NCI-H128 (cell line): ENCODE measurements at regions not wholly inside any gene's neighbourhood (a gene's known extent, or its start where the extent isn't known, plus 50 kb on each side); places are given as distances from the start of the nearest gene placed in this dataset.

Experiments
- DNase-seq: peaks from one replicate; lab custom pipeline; 2025; ENCODE audit not compliant: unreplicated experiment; lab: John Stamatoyannopoulos, UW

DNA sequence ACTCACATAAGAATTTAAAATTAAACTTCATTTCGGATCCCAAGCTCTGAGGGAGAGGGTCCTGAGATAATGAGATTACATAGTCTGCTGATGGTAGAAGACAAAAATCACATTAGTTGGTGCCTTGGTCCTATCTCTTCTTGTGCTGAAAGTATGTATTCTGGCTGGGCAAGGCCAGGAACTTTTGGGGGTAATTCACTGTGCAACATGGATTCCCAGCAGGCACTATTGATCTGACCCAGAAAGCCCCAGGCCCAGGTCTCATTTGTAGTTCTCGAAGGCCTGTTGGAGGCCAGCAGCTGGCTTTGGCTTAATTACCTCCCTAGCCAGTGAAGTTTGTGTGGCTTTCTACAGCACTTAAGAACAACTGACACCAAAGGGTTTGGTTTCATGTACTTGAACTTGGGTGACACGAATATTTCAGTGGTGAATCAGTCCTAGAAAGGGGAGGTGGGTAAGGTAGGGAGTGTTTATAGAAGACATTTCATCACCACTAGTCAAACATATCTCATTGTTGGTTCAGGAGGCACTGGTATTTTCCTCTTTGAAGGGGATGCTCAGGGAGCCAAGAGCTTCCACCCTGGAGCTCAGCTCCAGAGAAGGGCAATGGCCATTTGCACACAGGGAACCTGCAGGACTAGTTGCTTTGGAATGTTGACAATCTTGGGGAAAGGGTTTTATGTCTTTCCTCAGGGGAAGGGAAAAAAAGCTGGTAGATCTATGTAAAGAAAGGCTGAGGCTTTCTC, 217.8 kb downstream of the OSR1 start:
- DNase-seq, result no peak

DNA sequence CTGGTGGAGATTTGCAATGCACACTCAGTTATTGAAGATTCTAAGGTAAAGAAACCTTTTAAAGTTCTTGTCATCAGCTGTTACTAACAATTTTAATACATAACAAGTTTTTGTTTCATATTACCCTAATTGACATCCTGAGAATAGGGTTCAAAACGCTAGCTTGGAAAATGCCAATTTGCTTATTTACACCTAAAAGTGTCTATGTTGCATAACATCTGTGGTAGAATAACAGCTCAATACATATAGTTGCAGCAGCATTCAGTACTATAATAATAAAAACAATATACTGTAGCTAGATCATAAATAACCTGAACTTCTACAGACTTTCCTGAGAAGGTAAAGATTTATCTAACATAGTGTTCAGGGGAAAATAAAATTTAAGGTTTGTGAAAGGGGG, 219.0 kb downstream of the OSR1 start:
- DNase-seq, result no peak

DNA sequence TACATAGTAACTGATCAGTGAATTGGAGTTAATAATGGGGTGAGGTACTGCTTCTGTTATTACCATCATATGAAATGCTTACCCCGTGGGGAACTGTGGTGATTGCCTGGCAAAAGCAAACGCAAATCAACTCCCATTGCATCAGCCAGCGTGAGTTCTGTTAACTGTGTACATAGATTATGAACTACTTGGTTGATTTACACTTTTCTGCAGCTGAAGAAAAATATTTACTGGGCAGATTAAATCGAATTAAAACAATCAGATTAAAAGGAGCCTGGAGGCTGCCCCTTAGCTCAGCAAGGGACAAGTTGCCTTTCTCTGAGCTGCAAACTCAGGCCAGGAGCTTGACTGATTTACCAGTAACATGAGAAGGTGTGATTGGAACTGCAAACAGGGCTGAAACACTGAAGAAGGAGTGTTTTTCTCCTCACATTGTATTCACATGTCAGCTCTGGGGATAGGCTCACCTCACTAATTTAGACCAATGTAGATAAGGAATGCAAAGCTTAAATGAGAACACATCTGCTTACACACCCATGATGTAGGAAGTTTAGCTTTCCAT, 220.1 kb downstream of the OSR1 start:
- no peak for DNase-seq

DNA sequence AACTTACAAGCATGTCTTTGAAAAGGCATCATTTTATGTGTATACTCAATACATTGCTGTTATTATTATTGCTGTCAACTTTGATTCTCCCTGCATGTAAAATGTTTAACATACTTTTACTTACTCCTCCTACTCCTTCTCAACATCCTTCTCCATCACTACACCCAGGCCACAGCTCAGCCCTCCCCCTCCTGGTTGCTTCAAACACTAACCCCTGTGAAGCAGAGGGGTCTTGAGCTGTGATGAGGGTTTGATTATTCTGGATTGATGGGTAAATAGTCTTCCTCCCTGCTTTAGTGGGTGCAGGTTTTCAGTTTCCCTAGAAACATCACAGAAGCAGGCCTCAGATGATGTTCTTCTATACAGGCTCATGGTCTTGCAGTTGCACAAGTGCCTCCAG, 221.0 kb downstream of the OSR1 start:
- DNase-seq, result no peak

DNA sequence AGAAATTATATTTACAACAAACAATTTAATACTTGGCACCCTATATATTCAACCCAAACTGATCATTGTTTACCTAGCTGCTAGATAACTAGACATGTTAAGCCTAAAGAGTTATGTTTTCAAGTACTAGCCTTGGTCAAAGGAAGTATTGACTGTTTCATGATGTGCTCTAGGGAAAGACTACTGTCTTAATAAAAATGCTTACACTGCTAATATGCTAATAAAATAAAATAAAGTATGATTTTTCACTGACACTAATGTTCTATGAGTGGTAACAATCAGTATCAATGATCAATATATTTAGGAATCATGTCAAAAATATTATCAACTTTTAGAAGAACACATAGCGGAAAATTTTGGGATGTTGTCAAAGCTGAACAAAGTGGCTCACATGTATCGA, 225.5 kb downstream of the OSR1 start:
- no peak for DNase-seq

DNA sequence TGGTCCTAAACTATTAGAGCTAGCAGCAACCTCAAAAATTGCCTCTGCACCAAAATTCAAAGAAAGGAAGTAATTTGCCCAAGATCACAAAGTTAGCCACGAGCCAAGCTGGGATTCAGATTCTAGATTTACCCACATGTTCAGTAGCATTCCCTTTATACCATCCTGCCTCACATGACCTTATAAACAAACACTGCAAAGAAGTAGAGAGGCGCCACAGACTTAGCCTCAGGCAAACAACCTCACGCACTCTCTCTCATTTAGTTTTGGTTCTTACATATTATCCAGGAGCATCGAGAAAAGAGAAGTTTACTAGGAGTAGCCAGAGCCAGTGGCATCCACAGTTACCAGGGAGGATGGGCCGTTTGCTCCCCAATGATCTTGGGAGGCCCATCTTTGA, 226.6 kb downstream of the OSR1 start:
- DNase-seq, result no peak

DNA sequence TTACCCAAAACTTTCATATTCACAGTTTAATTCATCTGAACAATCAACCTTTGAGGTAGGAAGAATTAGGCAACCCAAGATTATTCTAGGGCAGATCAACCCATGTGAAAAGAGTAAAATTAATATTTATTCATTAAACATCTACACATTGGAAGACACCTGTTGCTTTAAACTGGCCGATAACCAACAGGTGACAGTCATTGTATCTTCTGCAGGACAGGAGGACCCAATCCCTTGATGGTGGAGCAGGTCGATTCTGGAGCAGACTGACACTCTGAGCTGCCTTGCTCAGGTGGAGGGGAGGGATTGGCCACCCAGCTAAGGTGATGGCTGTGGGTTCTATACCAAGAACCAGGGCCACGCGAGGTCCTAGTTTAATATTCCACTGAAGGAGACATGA, 230.3 kb downstream of the OSR1 start:
- DNase-seq, result no peak

DNA sequence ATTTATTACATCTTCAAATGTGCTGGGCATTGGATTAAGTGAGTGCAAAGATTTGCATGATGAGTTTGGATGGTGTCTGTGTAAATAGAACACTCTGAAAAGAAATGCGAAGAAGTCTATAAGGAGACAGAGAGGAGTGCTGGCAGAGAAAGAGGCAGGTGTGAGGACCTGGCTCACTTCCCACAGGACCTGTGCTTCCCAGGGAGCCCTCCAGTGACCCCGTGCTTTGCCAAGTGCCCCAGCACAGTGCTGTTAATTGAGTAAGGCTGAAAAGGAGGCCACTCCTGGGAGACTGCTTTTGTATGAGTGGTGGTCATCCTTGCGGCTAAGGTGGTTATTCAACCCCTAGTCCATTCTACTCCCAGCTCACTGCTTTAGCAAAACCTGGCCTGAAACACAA, 230.8 kb downstream of the OSR1 start:
- no peak for DNase-seq

DNA sequence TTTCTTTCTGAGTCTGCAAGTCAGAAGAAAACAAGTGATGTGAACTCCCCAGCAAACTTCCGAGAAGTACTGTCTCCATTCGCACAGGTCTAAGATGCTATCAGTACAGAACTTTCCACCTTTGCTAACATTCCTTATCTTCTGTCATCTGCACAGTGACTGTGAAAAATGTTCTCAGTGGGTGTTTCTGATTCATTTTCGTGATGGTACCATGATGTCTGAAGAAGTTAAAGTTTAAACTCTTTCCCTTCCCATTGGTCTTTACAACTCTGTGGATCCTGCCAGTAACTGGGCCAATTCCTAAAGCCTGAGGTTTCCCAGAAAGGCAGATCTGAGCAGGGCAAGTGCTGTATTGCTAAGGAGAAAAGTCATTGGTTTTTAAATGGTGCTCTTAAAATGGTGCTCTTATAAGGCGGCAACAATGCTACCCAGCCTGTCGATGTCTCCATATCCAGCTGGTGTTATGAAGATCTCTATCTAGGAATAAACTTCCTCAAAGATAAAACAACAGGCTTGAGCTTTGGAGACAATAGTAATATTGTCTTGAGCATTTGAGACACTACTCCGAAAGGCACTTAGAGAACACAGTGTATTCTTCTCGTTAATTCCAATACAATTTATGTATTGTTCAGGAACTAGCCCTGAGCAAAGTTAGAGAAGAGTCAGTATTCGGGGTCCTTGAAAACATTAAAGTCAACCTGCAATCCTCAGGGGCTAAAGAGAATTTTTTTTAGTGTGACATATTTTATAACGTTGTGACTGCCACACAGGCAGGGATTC, 232.3 kb downstream of the OSR1 start:
- no peak for DNase-seq

DNA sequence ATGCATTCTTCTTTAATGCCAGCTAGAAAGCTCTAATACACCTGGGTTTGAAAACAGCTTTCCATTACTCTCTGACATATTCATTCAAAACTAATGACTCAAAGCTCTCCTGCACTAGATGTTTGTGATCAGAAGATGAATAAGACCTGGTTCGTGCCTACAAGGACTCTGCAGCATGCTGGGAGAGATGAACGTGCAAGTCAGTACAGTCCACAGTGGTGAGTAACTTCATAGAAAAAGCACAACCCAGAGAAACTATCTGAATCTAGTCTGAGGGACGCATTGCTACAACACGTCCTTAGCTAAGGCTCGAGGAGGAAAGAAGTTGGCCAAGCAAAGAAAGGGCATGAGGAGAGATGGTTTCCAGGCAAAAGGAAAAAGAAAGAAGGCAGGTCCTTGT, 234.3 kb downstream of the OSR1 start:
- no peak for DNase-seq

DNA sequence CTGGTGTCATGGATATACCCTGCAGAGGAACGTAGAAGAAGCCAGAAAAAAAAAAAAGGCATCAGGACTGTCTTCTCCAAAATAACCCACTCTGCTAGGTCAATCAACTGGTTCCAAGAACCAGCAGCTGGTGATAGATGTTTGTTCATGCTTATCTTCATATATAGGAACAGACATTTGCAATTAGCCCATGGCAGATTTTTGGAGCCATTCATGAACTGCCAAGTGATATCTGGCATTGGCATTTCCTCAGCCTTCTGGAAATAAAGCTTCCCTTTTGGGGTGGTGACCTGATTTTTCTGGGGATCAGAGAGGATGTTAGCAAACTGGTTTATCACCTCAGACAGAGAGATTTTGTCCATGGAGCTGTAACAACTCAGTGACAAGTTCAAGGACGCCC, 234.9 kb downstream of the OSR1 start:
- DNase-seq, result no peak

DNA sequence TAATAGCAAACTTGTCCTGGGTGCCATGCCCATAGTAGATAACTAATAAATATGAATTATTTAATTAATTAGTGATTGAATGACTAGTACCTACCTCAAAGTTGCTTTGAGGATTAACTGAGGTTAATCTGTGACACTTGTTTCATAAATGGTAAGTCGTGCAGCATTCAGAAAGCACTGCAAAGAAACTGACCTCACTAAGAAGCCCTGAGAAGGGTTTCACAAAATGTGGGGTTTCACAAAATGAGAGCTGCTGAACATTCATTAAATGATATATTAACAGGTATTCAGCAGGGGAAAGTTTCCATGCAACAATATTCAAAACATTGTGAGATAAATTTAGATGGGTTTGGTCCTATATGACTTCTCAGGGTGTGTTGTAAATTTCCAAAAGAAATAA, 236.2 kb downstream of the OSR1 start:
- DNase-seq, result no peak

DNA sequence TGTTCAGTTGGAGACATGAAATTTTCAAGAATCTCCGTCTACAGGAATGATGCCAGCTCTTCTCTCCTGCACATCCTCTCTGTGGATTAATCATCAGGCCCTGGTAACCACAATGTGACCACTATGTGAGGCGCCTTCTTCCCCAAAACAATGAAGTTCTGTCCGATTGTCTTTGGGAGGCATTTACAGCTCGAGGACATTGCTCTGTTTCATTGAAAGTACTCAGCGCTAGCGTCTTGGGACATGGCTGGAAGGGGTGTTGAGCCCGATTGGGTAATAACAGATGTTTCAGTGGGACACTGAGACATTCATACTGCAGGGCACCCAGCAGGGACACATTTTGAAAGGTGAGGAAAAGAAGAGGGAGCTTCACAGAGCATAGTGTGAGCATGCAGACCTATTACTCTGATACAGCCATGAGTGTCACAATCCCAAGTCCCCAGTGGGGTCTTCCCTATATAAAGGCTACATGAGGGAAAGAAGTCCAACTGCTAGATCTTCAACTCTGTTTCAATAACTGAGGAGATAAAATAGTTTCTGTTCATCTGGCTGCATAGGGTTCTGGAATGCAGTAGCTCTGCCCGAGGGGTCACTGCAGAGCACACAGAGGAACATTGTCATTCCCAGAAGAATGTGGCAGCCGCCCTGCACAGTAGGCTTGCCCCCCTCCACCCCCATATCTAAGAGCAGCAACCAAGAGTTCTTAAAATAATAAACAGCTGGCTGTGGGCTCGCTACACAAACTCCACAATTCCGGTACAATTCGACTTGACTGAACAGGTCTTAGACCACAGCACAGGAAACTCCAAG, 237.3 kb downstream of the OSR1 start:
- no peak for DNase-seq

DNA sequence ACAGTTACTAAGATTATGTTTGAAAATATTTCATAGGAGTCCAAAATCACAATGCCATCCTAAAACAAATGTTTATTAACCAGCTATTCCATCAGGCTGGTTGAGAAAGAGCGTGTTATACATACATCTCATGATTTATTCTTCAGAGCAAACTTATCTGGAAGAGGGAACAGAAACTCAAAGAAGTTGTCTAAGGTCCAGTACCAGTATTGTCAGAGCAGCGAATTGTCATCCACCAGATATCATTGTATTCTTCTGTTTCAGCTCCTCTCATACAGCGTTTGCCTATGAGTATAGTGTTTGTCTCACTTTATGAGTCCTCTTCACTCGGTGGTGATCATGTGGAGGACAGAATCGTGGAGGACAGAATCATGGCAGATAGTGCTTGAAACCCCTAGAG, 238.2 kb downstream of the OSR1 start:
- no peak for DNase-seq

DNA sequence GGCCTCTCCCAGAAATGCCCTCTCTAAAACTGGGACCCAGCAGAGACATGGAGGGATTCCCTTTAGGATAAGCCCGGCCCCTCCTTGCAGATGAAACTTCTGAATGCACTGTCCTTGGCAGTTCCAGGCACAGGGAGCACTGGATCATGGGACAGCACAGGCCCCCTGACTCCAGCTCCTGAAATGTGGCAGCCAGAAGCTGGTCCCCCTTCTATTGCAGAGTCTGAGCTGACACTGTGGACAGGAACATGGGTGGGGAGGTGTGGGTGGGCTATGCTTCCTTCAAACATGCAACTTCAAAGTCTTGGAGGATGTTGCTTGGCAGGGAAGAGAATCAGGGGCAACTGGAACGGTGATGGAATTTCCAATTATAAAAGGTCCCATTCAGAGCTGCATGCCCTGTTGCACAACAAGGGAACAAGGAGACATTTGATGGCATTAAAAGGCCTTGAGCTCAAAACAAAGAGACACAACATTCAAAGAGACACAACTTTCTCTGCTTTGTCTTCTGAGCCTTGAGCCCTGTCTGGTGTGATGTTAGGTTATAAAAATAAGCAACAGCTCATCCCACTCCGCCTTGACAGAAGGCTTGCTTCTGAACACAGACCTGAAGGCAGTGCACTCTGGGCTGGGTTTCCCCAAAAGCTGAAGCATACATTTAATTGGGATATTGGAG, 239.0 kb downstream of the OSR1 start:
- no peak for DNase-seq

DNA sequence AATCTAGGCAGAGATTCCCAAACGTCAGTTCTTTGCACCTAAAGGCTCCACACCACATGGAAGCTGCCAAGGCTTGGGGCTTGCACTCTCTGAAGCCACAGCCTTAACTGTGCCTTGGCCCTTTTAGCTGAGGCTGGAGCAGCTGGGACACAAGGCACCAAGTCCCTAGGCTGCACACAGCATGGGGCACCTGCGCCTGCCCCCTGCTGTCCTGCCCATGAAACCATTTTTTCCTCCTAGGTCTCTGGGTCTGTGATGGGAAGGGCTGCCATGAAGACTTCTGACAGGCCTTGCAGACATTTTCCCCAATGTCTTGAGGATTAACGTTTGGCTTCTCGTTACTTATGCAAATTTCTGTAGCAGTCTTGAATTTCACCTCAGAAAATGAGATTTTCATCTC, 241.5 kb downstream of the OSR1 start:
- no peak for DNase-seq

DNA sequence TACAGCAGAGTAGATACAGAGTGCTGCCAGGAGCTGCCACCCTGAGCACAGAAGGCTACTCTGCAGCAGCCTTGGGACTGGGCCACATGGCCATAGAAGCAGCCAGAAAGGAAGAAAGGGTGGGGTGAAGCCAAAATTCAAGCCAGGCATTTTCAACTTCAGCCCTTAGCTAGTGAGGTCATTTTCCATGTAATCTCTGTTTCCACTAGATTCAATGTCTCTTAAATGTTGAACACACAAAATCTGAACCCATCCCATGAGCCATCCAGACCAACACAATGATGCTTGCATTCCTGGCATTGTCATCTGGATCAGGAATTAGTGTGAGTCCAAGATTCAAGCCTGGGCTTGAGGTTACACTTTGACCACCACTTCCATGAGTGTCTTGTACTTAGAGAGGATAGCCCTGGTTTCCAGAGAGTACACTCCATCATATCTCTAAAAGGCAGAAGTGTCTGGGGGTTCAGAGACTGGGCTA, 243.6 kb downstream of the OSR1 start:
- DNase-seq, result no peak

DNA sequence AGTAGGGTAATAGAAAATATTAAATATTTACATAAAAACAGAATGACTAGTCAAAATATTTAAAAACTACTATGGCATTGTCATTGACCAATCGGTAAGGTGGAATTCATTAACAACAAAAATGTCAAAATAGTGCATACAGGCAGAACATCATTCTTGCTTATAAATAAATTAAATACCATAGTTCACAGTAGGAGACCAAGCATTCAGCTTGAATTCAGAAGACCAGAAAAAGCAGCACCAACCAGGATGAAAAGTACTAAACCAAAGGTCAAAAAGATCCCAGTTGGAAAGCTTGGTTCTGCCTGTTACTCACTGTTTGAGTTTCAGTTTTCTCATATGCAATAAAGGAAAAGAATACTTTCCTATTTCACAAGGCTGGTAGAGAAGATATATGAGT, 244.3 kb downstream of the OSR1 start:
- DNase-seq, result no peak

DNA sequence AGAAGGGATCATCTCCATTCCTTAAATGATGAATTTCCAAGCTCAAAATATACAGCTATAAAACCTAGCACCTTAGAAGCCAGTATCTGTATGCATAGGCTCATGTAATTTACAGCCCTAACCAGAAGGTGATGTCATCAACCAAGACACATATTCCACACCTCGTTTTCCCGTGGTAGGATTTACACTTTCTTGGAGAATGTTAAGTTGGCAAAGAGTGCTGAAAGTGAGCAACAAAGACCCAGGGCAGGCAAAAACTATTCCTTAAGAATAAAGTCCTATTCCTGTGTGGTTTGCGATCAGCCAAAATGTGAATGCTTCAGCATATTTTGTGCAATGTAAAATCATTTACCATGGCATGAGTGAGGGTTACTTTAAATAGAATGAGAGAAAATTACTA, 247.1 kb downstream of the OSR1 start:
- no peak for DNase-seq

DNA sequence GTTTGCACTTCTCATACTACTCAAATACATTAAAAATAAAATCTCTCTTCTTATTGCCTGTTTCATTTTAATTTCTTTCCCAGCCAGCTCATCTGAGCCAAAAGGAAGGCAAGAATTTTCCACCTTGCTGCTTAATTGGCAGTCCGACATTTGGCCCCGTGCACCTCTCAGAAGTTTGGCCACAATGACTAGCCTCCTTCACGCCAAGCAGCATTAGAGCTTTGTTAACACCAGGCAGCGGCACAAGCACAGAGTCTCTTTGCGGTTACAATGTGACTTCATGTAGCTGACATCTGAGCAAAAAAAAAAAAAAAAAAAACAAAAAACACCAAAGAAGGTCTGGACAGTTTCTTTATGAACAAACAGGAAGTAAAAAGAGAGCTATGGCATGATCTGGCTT, 248.9 kb downstream of the OSR1 start:
- DNase-seq, result no peak

DNA sequence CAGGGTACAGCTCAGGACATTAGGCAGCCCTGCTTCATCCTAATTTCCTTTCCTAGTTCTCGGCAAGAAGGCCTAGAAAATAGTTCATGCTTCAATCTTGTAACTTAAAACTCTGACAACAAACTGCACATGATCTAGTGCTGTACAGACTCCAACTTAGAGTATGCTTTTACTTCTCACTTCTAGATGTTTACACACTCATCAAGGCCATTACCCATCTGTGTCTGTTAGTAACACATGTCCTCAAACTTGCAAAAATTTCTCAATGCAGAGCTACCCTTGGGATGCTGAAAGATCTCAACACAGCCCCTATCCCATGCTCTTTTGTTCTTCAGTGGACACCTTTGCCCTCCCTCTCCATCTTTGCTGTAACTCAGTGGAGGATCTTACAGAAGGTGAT, 252.0 kb downstream of the OSR1 start:
- no peak for DNase-seq
